HG03575 (cell line): ENCODE measurements at regions not wholly inside any gene's neighbourhood (a gene's known extent, or its start where the extent isn't known, plus 50 kb on each side); places are given as distances from the start of the nearest gene placed in this dataset.
"Not testable (repeated sequence)": the region's sequence is repeated elsewhere in the genome, so short reads cannot be mapped to it uniquely, and the experiment has no call there.

ENCODE experiments used
- ATAC-seq: cut with Tn5 transposase; IDR thresholded peaks from one replicate; pipeline ENCODE4 v1.9.1; 2021; ENCODE audit not compliant: unreplicated experiment, insufficient number of reproducible peaks, low FRiP score; ENCODE audit errors: extremely low read depth

DNA sequence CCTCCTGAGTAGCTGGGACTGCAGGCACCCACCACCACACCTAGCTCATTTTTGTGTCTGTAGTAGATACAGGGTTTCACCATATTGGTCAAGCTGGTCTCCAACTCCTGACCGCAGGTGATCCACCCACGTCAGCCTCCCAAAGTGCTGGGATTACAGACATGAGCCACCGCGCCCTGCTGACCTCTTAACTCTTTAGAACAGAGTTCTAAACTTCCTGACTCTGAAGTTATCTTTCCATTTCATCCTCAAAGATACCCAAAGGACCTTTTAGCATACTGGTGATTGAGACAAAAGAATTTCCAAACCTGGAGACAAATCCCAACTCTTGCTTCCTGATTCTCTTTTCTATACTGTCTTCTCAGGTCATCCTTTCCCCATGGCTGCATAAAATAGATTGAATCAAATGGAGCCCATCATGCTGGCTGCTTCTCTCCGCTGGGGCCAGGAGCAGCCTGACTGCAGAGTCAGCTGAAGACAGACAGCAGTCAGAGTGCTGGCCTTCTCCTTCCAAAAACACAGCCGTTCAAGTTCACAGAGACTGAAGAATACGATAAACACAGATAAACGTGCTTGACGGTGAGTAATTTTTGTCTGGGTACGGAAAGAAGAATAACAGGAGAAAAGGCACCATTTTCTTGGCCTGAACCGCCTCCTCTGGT is 76.5 kb upstream of the ATF7IP2 start:
- no peak for ATAC-seq

DNA sequence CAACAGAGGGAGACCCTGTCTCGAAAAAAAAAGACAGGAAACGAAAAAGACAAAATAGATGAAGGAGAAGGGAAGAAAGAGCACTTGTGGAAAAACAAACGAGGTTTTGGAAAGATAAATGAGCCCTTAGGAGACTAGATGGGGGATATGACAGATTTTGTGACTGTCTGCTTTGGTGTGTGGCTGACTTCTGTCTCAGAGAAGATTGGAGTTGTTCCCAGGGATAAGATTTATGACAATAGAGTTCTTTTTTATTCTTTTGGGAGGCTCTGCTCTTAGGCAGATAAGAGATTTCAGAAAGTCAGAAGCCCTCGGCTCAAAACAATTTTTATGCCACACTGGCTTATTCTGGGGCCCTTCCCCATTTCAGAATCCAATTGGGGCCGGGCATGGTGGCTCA is 73.9 kb upstream of the ATF7IP2 start:
- ATAC-seq: no peak

GRCh38 chr16:10312784-10313724 is 72.8 kb upstream of the ATF7IP2 start:
- ATAC-seq: no peak

DNA sequence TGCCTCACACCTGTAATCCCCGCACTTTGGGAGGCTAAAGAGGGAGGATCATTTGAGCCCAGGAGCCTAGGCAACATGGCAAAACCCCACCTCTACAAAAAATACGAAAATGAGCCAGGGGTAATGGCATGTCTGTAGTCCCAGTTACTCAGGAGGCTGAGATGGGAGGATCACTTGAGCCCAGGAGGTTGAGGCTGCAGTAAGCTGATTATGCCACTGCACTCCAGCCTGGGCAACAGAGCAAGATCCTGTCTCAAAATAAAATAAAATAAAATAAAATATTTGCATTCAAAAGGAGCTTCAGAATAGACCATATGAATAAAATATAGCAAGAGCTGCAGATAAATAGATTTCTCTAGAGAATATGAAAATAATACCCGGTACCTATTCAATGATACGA is 71.5 kb upstream of the ATF7IP2 start:
- no peak for ATAC-seq

GRCh38 chr16:10314811-10315210 is 71.0 kb upstream of the ATF7IP2 start:
- ATAC-seq: no peak

DNA sequence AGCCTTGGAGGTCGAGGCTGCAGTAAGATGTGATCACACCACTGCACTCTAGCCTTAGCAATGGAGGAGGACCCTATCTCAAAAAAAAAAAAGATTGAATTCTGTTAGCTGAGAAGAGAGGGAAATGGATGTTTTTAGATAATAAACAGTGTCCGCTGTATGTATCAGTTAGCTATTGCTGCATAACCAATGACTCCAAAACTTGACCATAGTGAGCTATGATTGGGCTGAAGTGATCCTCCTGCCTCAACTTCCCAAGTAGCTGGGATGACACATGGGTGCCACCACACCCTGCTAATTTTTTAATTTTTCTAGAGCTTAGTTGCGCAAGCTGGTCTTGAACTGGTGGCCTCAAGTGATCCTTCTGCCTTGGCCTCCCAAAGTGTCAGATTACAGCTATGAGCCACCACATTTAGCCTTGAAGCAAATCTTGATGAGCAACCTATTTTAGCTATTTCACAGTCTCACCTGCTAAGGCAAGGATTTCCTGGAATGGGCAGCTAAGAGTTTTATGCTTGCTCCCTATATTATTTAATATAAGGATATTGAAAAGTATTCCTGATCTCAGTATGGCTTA is 68.3 kb upstream of the ATF7IP2 start:
- ATAC-seq: no peak

DNA sequence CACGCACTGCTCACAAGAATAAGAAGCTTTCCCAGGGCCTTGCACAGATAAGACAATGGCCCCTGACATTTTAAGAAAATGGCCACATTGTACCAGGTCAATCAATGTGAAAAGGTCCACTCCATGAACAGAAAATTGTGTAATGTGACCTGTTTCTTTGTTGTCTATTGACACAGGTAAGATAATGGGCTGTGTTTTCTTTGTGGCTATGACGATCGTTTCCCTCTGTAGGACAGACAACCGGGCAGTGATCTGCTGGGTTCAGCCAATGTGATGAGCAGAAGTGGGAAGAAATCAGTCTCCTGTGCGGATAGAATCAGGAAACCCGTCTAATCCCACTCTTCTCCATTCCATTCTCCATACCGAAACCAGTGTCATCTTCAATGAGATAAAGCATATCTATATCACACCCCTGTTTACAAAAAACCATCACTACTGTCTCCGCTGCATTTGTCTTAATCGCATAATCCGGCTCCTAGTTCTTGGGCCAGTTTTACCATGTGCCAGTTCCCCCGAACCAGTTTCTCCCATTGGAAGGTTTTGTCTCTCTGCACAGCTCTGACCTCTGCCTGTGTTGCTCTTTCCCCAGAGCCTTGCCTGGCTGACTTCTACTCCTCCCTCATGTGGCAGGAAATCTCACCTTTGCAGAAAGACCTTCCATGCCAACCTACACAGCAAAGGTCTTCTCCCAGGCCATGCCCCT is 66.9 kb upstream of the ATF7IP2 start:
- no peak for ATAC-seq

- no peak for ATAC-seq
Measured at GRCh38 chr16:10321407-10322387, 64.2 kb upstream of the ATF7IP2 start.

- ATAC-seq: no peak
Measured at GRCh38 chr16:10322723-10323527, 62.9 kb upstream of the ATF7IP2 start.

DNA sequence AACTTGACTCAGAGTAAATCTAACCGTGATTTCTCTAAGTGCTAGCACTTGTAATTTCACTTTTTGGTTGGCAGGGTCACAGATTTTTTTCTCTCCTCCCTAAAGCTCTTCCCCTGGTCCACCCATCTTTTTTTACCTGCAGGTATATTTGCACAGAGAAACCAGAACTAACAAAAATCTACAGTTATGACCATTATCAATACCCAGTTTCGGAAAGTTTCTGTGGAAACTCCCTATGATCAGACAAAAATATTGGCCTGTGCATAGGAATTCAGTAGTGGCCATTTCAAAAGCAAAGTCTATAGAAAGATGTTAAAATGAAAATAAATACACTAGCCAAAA is 62.4 kb upstream of the ATF7IP2 start:
- ATAC-seq: no peak

DNA sequence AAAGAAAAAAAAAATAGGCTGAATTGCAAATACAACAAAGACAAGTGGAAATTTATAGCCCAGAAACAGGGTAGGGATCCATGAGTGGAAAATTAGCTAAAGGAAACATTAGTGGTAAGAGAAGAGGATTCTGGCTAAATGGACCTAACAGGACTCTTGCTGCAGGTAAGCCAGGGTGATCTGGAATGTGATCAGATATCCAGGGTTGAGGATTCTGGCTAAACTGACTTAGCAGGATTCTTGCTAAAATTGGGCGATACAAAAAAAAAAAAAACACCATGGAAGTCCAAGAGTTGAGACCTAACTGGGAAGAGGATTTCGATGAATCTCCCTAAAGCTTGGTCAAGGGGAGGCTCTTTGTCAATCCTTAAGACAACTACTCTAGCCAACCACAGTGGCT is 61.7 kb upstream of the ATF7IP2 start:
- no peak for ATAC-seq

GRCh38 chr16:10325783-10326543 is 59.9 kb upstream of the ATF7IP2 start:
- no peak for ATAC-seq

GRCh38 chr16:10326647-10327046 is 59.2 kb upstream of the ATF7IP2 start:
- ATAC-seq: no peak

DNA sequence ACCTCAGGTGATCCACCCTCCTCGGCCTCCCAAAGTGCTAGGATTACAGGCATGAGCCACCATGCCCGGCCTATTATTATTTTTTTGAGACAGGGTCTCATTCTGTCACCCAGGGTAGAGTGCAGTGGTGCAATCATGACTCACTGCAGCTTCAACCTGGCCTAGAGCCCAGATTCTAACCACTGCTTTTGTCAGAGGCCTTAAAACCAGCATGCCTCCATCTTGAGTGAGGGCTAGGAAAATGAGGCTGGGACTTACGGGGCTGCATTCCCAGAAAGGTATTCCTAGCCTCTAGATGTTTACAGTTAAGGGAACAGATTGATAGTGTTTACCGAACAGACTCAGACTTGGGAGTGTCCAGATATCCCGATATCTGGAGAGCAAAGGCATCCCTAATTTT is 57.6 kb upstream of the ATF7IP2 start:
- ATAC-seq: not testable (repeated sequence)

- ATAC-seq: no peak
Measured at GRCh38 chr16:10332241-10332640, 53.6 kb upstream of the ATF7IP2 start.

- no peak for ATAC-seq
Measured at GRCh38 chr16:10332775-10333174, 53.1 kb upstream of the ATF7IP2 start.
